Stimulated activated CD4-positive, alpha-beta T cell treated with anti-CD3 and anti-CD28 coated beads, Interleukin-15, amount 100 ng/mL, for 1 hour (primary cell): ENCODE measurements at regions not wholly inside any gene's neighbourhood (a gene's known extent, or its start where the extent isn't known, plus 50 kb on each side); places are given as distances from the start of the nearest gene placed in this dataset.

Source experiments
- DNase-seq, 2 donors: peaks; one replicate each; pipeline ENCODE4 v3.0.0-alpha.2; 2020; ENCODE audit warnings: low read depth in 1 of 2, low spot score in 1 of 2

GRCh38 chr13:58187881-58188280 is 556.3 kb downstream of the PCDH17 start:
- no peak for DNase-seq

DNA sequence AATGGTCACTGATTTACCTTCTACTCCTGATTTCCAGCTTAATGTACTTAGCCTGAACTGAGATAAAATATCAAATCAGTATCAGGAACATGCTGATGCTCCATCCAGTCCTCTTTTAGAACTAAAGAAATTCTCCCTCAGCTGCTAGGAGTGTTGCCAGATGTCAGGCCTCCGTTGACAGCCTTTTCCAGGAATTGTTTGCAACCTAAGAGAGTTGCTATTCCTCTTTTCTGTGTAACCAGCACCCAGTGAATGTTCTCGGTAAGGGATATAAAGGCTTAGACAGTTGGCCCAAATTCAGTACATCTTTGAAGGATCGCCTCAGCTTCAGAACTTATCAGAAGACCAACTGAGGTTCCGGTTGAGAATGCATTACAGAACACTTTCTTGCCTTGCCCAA is 559.0 kb downstream of the PCDH17 start:
- DNase-seq: no peak

GRCh38 chr13:58191754-58192153 is 560.2 kb downstream of the PCDH17 start:
- DNase-seq: no peak

DNA sequence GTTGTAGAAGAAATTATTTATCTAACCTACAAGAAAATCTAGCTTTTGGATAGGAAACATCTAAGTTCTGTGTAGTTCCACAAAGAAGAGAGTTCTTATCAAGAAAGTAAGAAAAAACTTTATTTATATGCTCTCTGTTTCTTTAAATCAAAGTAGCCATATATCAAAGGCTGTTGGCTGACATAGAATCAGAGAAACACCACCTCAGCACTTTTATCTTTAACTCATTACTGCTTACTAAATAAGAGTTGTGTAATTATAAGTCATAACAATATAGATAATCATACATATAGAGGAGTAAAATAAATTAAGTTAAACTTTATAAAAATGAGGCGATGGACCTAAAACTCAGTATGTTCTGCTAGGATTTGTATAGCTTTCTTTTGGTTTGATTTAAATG is 570.6 kb downstream of the PCDH17 start:
- no peak for DNase-seq

GRCh38 chr13:58207501-58207900 is 576.0 kb downstream of the PCDH17 start:
- DNase-seq: no peak

- no peak for DNase-seq
These were observed 603.9 kb downstream of the PCDH17 start for GRCh38 chr13:58235454-58235853.

- DNase-seq: no peak
These were observed 607.6 kb downstream of the PCDH17 start for GRCh38 chr13:58238972-58239773.

GRCh38 chr13:58239774-58240268 is 608.3 kb downstream of the PCDH17 start:
- no peak for DNase-seq

DNA sequence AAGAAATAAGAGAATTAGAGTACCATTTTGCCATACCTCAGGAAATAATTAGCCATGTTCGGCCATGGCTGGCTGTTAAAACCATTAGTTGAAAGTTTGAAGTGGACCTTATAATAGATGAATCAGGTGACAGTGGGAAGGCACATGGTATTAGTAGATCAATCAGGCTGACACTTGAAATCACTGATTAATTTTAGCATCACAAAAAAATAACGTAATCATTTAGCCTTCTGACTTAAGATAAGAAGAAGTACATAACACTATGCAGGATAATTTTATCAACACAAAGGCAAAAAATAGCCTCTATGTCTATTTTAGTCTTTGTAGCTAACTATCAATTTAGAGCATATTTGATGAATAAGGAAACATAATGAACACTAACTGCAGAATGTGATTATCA is 615.5 kb downstream of the PCDH17 start:
- no peak for DNase-seq

- DNase-seq: no peak
These were observed 623.4 kb downstream of the PCDH17 start for GRCh38 chr13:58254943-58255342.

- DNase-seq: no peak
These were observed 634.7 kb downstream of the PCDH17 start for GRCh38 chr13:58266271-58266670.

- DNase-seq: no peak
These were observed 667.1 kb downstream of the PCDH17 start for GRCh38 chr13:58298556-58299135.

DNA sequence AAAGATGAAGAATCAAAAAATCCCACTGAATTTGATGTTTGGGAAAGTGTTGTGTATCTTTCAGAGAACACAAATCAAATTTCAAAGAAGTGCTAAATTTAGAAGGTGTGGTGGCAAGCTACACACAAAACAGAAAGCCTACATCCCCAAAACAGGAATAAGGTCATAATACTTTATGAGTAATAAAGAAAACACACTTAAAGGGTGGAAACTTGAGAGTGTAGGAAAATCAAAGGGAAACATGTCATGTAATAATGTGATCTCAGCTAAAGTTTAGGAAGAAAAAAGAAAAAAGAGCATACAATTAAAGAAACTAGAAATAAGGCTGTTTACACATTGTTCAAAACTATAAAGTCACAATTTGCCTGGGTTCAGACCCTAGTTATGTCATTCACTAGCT is 668.7 kb downstream of the PCDH17 start:
- no peak for DNase-seq

- DNase-seq: no peak
These were observed 669.6 kb downstream of the PCDH17 start for GRCh38 chr13:58300974-58301681.

- DNase-seq: no peak
These were observed 670.8 kb downstream of the PCDH17 start for GRCh38 chr13:58302349-58302748.

- no peak for DNase-seq
These were observed 674.5 kb downstream of the PCDH17 start for GRCh38 chr13:58306062-58306461.

DNA sequence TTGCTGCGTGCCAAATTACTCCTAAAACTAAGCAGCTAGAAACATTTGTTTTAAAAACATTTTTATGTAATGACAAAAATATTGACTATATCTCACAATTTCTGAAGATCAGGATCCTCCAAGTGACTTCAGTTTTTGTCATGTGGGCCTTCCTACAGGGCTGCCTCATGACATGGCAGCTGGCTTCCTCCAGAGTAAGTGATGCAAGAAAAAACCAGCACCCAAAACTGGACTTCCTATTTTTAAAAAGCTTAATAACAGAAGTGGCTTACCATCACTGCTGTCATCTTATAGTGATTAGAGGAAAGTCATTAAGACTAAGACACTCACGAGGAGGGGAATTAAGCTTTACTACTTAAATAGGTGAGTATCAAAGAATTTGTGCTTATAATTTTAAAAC is 681.7 kb downstream of the PCDH17 start:
- no peak for DNase-seq

DNA sequence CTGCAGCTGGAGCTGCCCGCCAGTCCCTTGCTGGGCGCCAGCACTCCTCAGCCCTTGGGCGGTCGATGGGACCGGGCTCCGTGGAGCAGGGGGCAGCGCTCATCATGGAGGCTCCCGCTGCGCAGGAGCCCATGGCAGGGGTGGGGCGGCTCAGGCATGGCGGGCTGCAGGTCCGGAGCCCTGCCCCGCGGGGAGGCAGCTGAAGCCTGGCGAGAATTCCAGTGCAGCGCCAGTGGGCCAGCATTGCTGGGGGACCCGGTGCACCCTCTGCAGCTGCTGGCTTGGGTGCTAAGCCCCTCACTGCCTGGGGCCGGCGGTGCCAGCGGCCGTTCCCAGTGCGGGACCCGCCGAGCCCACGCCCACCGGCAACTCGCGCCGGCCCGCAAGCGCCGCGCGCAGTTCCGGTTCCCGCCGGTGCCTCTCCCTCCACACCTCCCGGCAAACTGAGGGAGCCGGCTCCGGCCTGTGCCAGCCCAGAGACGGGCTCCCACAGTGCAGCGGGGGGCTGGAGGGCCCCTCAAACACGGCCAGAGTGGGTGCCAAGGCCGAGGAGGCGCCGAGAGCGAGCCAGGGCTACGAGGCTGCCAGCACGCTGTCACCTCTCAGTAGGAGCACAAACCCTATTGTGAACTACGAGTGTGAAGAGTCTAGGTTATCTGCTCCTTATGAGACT is 687.1 kb downstream of the PCDH17 start:
- DNase-seq: no peak

GRCh38 chr13:58324161-58324560 is 692.6 kb downstream of the PCDH17 start:
- no peak for DNase-seq

DNA sequence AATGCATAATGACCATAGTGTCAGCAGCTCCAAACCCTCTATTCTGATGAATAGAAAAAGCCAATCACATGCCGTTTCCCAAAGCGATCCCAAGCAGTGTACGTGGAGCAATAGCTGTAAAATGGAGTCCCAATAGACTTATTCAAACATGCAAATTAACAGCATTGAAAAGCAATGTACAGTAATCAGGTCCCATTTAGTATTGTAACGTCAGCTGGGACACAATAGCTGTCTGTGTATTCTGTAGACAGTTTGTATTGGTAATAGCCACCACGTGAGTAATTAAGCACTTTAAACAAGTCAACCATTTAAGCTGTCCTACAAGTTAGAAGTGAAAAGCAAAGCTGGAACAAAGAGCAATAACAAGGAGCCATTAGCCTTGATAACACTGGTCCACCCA is 698.2 kb downstream of the PCDH17 start:
- DNase-seq: no peak

GRCh38 chr13:58340895-58341294 is 709.4 kb downstream of the PCDH17 start:
- no peak for DNase-seq

DNA sequence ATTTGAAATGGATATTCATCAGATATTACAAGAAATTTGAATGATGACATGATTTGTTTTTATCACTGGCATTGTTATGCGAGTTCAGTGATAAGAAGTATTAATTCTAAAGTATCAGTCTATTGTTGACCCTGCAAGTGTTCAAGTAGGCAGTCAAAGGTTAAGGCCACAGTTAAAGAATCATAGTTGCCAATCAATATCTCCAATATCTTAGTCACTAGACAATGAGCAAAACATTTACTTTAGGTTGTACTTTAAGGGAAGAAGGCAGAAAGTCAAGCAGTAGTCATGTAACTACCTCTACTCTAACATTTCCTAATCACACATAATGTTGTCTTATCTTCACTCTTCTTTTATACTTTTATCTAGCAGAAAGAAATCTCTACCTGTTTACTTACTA is 709.8 kb downstream of the PCDH17 start:
- DNase-seq: no peak
